Spinal cord (tissue), 9 donors: ENCODE measurements at regions not wholly inside any gene's neighbourhood (a gene's known extent, or its start where the extent isn't known, plus 50 kb on each side); places are given as distances from the start of the nearest gene placed in this dataset.

Source experiments
- DNase-seq, 6 donors: peaks; one replicate each; pipeline versions ENCODE4 v3.0.0 to v3.0.0-alpha.2; 2013 to 2015; ENCODE audit warnings: low spot score in 6 of 6, low read depth in 4 of 6
- H3K27ac ChIP-seq: one replicate; pipeline ENCODE4 v1.5.1; 2013; ENCODE audit warnings: low read depth, low read length, control low read depth
- H3K27me3 ChIP-seq: one replicate; pipeline ENCODE4 v1.6.1; 2013; ENCODE audit warnings: low read length; ENCODE audit not compliant: control insufficient read depth, insufficient read depth
- H3K36me3 ChIP-seq: one replicate; pipeline ENCODE4 v1.6.1; 2013; ENCODE audit warnings: low read length; ENCODE audit not compliant: control insufficient read depth, insufficient read depth
- H3K4me1 ChIP-seq: one replicate; pipeline ENCODE4 v1.6.1; 2013; ENCODE audit warnings: low read length; ENCODE audit not compliant: control insufficient read depth, insufficient read depth
- H3K4me3 ChIP-seq: one replicate; pipeline ENCODE4 v1.5.1; 2013; ENCODE audit warnings: low read depth, low read length, control low read depth
- H3K9me3 ChIP-seq: one replicate; pipeline ENCODE4 v1.6.1; 2013; ENCODE audit warnings: low read length; ENCODE audit not compliant: control insufficient read depth, insufficient read depth
- WGBS: methylation state at CpG from one replicate; pipeline ENCODE4 v1.1.5; 2013; ENCODE audit warnings: missing lambda C conversion rate; ENCODE audit not compliant: insufficient coverage; 5-methylcytosine and 5-hydroxymethylcytosine counted together
- donor health status: healthy.

- H3K27me3 ChIP-seq: no peaks in the 10 kb centered on the region
- H3K4me3 ChIP-seq: no peak overlapping the region
- no peak for DNase-seq
- no peaks in the 10 kb centered on the region for H3K36me3 ChIP-seq
- H3K27ac ChIP-seq: no peak overlapping the region
- no peaks in the 10 kb centered on the region for H3K4me1 ChIP-seq
- no peaks in the 10 kb centered on the region for H3K9me3 ChIP-seq
Measured at GRCh38 chr11:41999066-41999465, 539.6 kb upstream of the LRRC4C start.

GRCh38 chr11:42003801-42004200 is 544.3 kb upstream of the LRRC4C start:
- no peaks in the 10 kb centered on the region for H3K36me3 ChIP-seq
- H3K27ac ChIP-seq: no peak overlapping the region
- H3K4me3 ChIP-seq: no peak overlapping the region
- DNase-seq: peak in 1 of 6 donors; percentile 81
- WGBS: no CpG with 5 or more reads among the region's 2 CpGs
- H3K4me1 ChIP-seq: no peaks in the 10 kb centered on the region
- no peaks in the 10 kb centered on the region for H3K9me3 ChIP-seq
- no peaks in the 10 kb centered on the region for H3K27me3 ChIP-seq

GRCh38 chr11:42006766-42007165 is 547.3 kb upstream of the LRRC4C start:
- Histone ChIP-seq H3K4me3 (no peak overlapping the region), H3K9me3 (no peaks in the 10 kb centered on the region), H3K36me3 (no peaks in the 10 kb centered on the region), H3K27ac (no peak overlapping the region), H3K4me1 (no peaks in the 10 kb centered on the region), H3K27me3 (no peaks in the 10 kb centered on the region)
- peak in 1 of 6 donors; percentile 66 for DNase-seq
- 100% methylated on average over 1 of the region's 1 CpG for WGBS

- Histone ChIP-seq H3K4me3 (no peak overlapping the region), H3K4me1 (no peaks in the 10 kb centered on the region), H3K36me3 (no peaks in the 10 kb centered on the region), H3K27me3 (no peaks in the 10 kb centered on the region), H3K9me3 (no peaks in the 10 kb centered on the region), H3K27ac (no peak overlapping the region)
- no peak for DNase-seq
- WGBS: no CpG with 5 or more reads among the region's 3 CpGs
Measured at GRCh38 chr11:42012271-42012670, 552.8 kb upstream of the LRRC4C start.

GRCh38 chr11:42013656-42014201 is 554.3 kb upstream of the LRRC4C start:
- Histone ChIP-seq H3K4me3 (no peak overlapping the region), H3K9me3 (no peaks in the 10 kb centered on the region), H3K4me1 (no peaks in the 10 kb centered on the region), H3K36me3 (no peaks in the 10 kb centered on the region), H3K27me3 (no peaks in the 10 kb centered on the region), H3K27ac (no peak overlapping the region)
- WGBS: 86% methylated on average over 2 of the region's 6 CpGs
- DNase-seq: no peak

GRCh38 chr11:42021911-42022310 is 562.5 kb upstream of the LRRC4C start:
- Histone ChIP-seq H3K4me3 (no peak overlapping the region), H3K27ac (no peak overlapping the region), H3K4me1 (no peaks in the 10 kb centered on the region), H3K9me3 (no peaks in the 10 kb centered on the region), H3K36me3 (no peaks in the 10 kb centered on the region), H3K27me3 (no peaks in the 10 kb centered on the region)
- DNase-seq: peak in 2 of 6 donors; percentile 4 to 80
- WGBS: no CpG with 5 or more reads among the region's 2 CpGs

GRCh38 chr11:42023267-42023666 is 563.8 kb upstream of the LRRC4C start:
- no peaks in the 10 kb centered on the region for H3K36me3 ChIP-seq
- H3K27me3 ChIP-seq: no peaks in the 10 kb centered on the region
- H3K4me1 ChIP-seq: no peaks in the 10 kb centered on the region
- no peak for DNase-seq
- no peak overlapping the region for H3K27ac ChIP-seq
- H3K4me3 ChIP-seq: no peak overlapping the region
- no peaks in the 10 kb centered on the region for H3K9me3 ChIP-seq

- no peaks in the 10 kb centered on the region for H3K27me3 ChIP-seq
- peaks cover 1% of the 10 kb centered on the region for H3K9me3 ChIP-seq
- no peak overlapping the region for H3K27ac ChIP-seq
- H3K4me1 ChIP-seq: no peaks in the 10 kb centered on the region
- DNase-seq: no peak
- no peaks in the 10 kb centered on the region for H3K36me3 ChIP-seq
- no CpG with 5 or more reads among the region's 4 CpGs for WGBS
- no peak overlapping the region for H3K4me3 ChIP-seq
Measured at GRCh38 chr11:42025121-42025803, 565.8 kb upstream of the LRRC4C start.

- Histone ChIP-seq H3K9me3 (peaks cover 1% of the 10 kb centered on the region), H3K4me1 (no peaks in the 10 kb centered on the region), H3K27ac (no peak overlapping the region), H3K36me3 (no peaks in the 10 kb centered on the region), H3K4me3 (no peak overlapping the region), H3K27me3 (no peaks in the 10 kb centered on the region)
- DNase-seq: no peak
Measured at GRCh38 chr11:42034826-42035225, 575.4 kb upstream of the LRRC4C start.

- no peak overlapping the region for H3K4me3 ChIP-seq
- no peaks in the 10 kb centered on the region for H3K27me3 ChIP-seq
- no peaks in the 10 kb centered on the region for H3K4me1 ChIP-seq
- H3K36me3 ChIP-seq: no peaks in the 10 kb centered on the region
- H3K9me3 ChIP-seq: no peaks in the 10 kb centered on the region
- no peak overlapping the region for H3K27ac ChIP-seq
- no CpG with 5 or more reads among the region's 2 CpGs for WGBS
- no peak for DNase-seq
Measured at GRCh38 chr11:42036201-42036600, 576.7 kb upstream of the LRRC4C start.
